ENCODE measurements at regions not wholly inside any gene's neighbourhood (a gene's known extent, or its start where the extent isn't known, plus 50 kb on each side); places are given as distances from the start of the nearest gene placed in this dataset.

- TF ChIP-seq SP1 (IDR thresholded peaks at IDR 0.05) (no peak), PKNOX1 (IDR thresholded peaks at IDR 0.05) (no peak), ELF4 (IDR thresholded peaks at IDR 0.05) (no peak), SUZ12 (IDR thresholded peaks at IDR 0.05) (no peak), ZNF384 (IDR thresholded peaks at IDR 0.05) (no peak)
Measured at GRCh38 chr5:107010060-107010459, 660.7 kb downstream of the EFNA5 start.

Measured in HEK293T (cell line).